Omental fat pad (tissue), 3 donors: ENCODE measurements at regions not wholly inside any gene's neighbourhood (a gene's known extent, or its start where the extent isn't known, plus 50 kb on each side); places are given as distances from the start of the nearest gene placed in this dataset.

Experiments used
- ATAC-seq: fragments of 150-250 bp; one replicate; pipeline ENCODE4 v1.9.1; 2016; ENCODE audit warnings: mild to moderate bottlenecking, moderate library complexity; ENCODE audit not compliant: low FRiP score
- DNase-seq: peaks from one replicate; pipeline ENCODE4 v3.0.0-alpha.2; 2019; ENCODE audit warnings: low spot score
- CTCF ChIP-seq, 3 donors: fragments of 450-650 bp; IDR thresholded peaks; one replicate each; pipeline ENCODE4 v1.5.1; 2016 to 2017; ENCODE audit warnings: antibody characterized with exemption in 3 of 3, mild to moderate bottlenecking in 3 of 3, moderate library complexity in 2 of 3

DNA sequence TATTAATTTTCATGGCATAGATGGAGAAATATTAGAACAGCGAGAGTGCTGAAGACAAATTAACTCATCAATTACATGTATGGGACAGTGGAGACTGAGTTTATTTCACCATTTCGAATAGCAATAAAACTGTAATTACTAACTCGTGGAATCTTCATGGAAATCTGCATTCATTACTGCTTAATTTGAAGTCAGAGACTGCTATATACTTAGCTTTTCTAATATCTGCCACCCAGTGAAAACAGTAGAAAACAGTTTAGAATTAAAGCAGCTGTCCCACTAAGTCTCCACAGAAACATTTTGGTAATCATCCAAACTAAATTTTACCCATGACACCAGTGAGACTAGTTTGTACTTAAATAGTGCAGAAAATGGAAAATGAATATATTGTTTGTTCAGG, 56.8 kb downstream of the IZUMO3 start:
- TF ChIP-seq CTCF (IDR thresholded peaks at IDR 0.05) = no peak
- no peak for ATAC-seq
- DNase-seq = no peak

- DNase-seq (no peak), ATAC-seq (no peak)
- TF ChIP-seq CTCF (IDR thresholded peaks at IDR 0.05) = no peak
Observed at GRCh38 chr9:24487946-24488345, 57.8 kb downstream of the IZUMO3 start.

DNA sequence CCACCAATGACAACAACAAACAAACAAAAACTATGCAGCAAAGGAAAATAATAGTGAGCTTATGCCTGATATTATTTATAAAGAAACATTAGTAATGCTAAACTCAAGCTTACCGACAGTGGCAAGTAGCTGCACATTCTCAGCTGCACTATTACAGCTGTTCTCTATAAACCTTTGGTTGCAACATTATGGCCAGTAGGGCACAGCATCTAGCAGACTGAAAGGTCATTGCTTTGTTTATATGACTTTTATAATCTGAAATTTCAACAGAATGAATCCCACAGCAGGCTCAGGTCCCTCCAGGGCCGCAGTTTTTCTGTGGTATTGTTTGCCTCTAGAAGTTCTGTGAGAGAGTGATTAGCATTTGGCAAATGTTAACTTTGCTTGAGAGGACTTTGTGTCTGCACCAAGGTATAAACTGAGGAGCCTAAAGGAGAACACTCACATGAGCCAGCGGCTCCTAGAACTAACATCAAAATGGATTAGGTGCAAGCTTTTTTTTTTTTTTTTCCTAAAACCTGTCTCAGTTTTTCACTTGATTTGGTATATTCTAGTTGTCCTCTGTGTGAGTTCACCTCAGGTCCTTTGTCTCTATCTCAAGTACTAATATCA, 58.3 kb downstream of the IZUMO3 start:
- TF ChIP-seq CTCF (IDR thresholded peaks at IDR 0.05) = no peak
- ATAC-seq = no peak
- no peak for DNase-seq

GRCh38 chr9:24479361-24480059, 66.2 kb downstream of the IZUMO3 start:
- DNase-seq (no peak), ATAC-seq (no peak)
- no peak for TF ChIP-seq CTCF (IDR thresholded peaks at IDR 0.05)

GRCh38 chr9:24464319-24464951, 81.3 kb downstream of the IZUMO3 start:
- no peak for DNase-seq
- TF ChIP-seq CTCF (IDR thresholded peaks at IDR 0.05) = no peak
- ATAC-seq = no peak

DNA sequence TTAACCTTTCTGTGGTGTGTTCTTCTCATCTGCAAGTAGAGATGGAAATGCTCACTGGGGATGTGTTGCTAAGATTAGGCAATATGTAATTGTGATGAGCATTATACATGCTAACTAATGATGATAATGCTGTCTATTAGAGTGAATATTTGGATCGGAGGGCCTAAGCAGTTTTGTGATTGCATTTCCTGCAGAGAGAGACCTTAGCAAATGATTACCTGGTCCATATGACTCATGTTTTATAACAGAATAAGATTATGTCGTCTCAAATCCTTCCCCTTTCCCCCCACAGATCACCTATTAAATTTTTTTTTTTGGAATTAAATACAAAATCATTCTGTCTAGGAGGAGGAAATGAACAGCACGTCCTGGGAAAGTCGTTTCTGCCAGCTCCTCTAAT, 82.7 kb downstream of the IZUMO3 start:
- TF ChIP-seq CTCF (IDR thresholded peaks at IDR 0.05) = no peak

GRCh38 chr9:24460781-24461180, 84.9 kb downstream of the IZUMO3 start:
- no peak for ATAC-seq
- DNase-seq = no peak
- no peak for TF ChIP-seq CTCF (IDR thresholded peaks at IDR 0.05)

More for the DNA sequence above, 82.7 kb downstream of the IZUMO3 start:
- ATAC-seq (no peak), DNase-seq (no peak)
